BLaER1 (cell line): ENCODE measurements at regions not wholly inside any gene's neighbourhood (a gene's known extent, or its start where the extent isn't known, plus 50 kb on each side); places are given as distances from the start of the nearest gene placed in this dataset.

Experiments used
- H3K27ac ChIP-seq: shearing (Covaris generic); formaldehyde crosslinking; 2 replicates; pipeline ENCODE4 v1.8.1; 2022
- H3K27me3 ChIP-seq: shearing (Covaris generic); formaldehyde crosslinking; 2 replicates; pipeline ENCODE4 v1.8.1; 2022
- H3K36me3 ChIP-seq: shearing (Covaris generic); formaldehyde crosslinking; 2 replicates; pipeline ENCODE4 v1.8.1; 2022
- H3K4me1 ChIP-seq: shearing (Covaris generic); formaldehyde crosslinking; 2 replicates; pipeline ENCODE4 v1.8.1; 2022
- H3K4me2 ChIP-seq: shearing (Covaris generic); formaldehyde crosslinking; 2 replicates; pipeline ENCODE4 v1.8.1; 2022
- H3K4me3 ChIP-seq: shearing (Covaris generic); formaldehyde crosslinking; 2 replicates; pipeline ENCODE4 v1.8.1; 2022
- H3K9ac ChIP-seq: shearing (Covaris generic); formaldehyde crosslinking; 2 replicates; pipeline ENCODE4 v1.8.1; 2022
- H3K9me3 ChIP-seq: shearing (Covaris generic); formaldehyde crosslinking; 2 replicates; pipeline ENCODE4 v1.8.1; 2022
- H4K20me1 ChIP-seq: shearing (Covaris generic); formaldehyde crosslinking; 2 replicates; pipeline ENCODE4 v1.8.1; 2022
- Cebpa-rat ChIP-seq: shearing (Covaris generic); IDR thresholded peaks from 2 replicates; pipeline ENCODE4 v1.8.1; 2022

- TF ChIP-seq Cebpa-rat, result no peak
Measured at GRCh38 chr20:52401431-52401830, 209.9 kb upstream of the ZFP64 start.

GRCh38 chr20:52399352-52399751 lies 207.8 kb upstream of the ZFP64 start:
- H3K9me3 ChIP-seq, result no peaks in the 10 kb centered on the region
- no peak overlapping the region for H3K4me2 ChIP-seq
- no peaks in the 10 kb centered on the region for H3K36me3 ChIP-seq
- H3K27me3 ChIP-seq, result no peaks in the 10 kb centered on the region
- no peak overlapping the region for H3K4me3 ChIP-seq
- no peak for TF ChIP-seq Cebpa-rat
- H4K20me1 ChIP-seq, result no peaks in the 10 kb centered on the region
- no peak overlapping the region for H3K9ac ChIP-seq
- H3K27ac ChIP-seq, result no peak overlapping the region
- no peaks in the 10 kb centered on the region for H3K4me1 ChIP-seq

More at GRCh38 chr20:52401431-52401830, 209.9 kb upstream of the ZFP64 start:
- H3K9ac ChIP-seq, result no peak overlapping the region
- H3K36me3 ChIP-seq, result no peaks in the 10 kb centered on the region
- no peaks in the 10 kb centered on the region for H3K27me3 ChIP-seq
- peaks cover 13% of the 10 kb centered on the region; the same call in 1 of the 2 replicates for H3K4me1 ChIP-seq
- no peak overlapping the region for H3K27ac ChIP-seq
- no peaks in the 10 kb centered on the region for H3K9me3 ChIP-seq
- H3K4me3 ChIP-seq, result no peak overlapping the region
- H4K20me1 ChIP-seq, result no peaks in the 10 kb centered on the region
- no peak overlapping the region for H3K4me2 ChIP-seq

- H3K4me2 ChIP-seq, result no peak overlapping the region
- no peaks in the 10 kb centered on the region for H3K36me3 ChIP-seq
- no peaks in the 10 kb centered on the region for H3K27me3 ChIP-seq
- no peaks in the 10 kb centered on the region for H3K4me1 ChIP-seq
- no peak overlapping the region for H3K27ac ChIP-seq
- no peak for TF ChIP-seq Cebpa-rat
- no peak overlapping the region for H3K9ac ChIP-seq
- H3K9me3 ChIP-seq, result no peaks in the 10 kb centered on the region
- H3K4me3 ChIP-seq, result no peak overlapping the region
- H4K20me1 ChIP-seq, result no peaks in the 10 kb centered on the region
Measured at GRCh38 chr20:52389606-52390005, 198.0 kb upstream of the ZFP64 start.

- H3K4me2 ChIP-seq, result no peak overlapping the region
- TF ChIP-seq Cebpa-rat, result no peak
- no peaks in the 10 kb centered on the region for H3K4me1 ChIP-seq
- H3K27ac ChIP-seq, result no peak overlapping the region
- no peaks in the 10 kb centered on the region for H3K36me3 ChIP-seq
- H3K9me3 ChIP-seq, result peaks cover 4% of the 10 kb centered on the region; the same call in 1 of the 2 replicates
- no peak overlapping the region for H3K4me3 ChIP-seq
- no peaks in the 10 kb centered on the region for H3K27me3 ChIP-seq
- no peaks in the 10 kb centered on the region for H4K20me1 ChIP-seq
- no peak overlapping the region for H3K9ac ChIP-seq
Measured at GRCh38 chr20:52383995-52384621, 192.5 kb upstream of the ZFP64 start.

- Histone ChIP-seq H3K36me3 (no peaks in the 10 kb centered on the region), H3K4me3 (no peak overlapping the region)
- no peak for TF ChIP-seq Cebpa-rat
Measured at GRCh38 chr20:52382933-52383332, 191.4 kb upstream of the ZFP64 start.

GRCh38 chr20:52379723-52380336 lies 188.3 kb upstream of the ZFP64 start:
- no peaks in the 10 kb centered on the region for H3K36me3 ChIP-seq
- no peak overlapping the region for H3K9ac ChIP-seq
- no peaks in the 10 kb centered on the region for H3K4me1 ChIP-seq
- H3K4me3 ChIP-seq, result no peak overlapping the region
- H3K27me3 ChIP-seq, result no peaks in the 10 kb centered on the region
- no peak overlapping the region for H3K4me2 ChIP-seq
- TF ChIP-seq Cebpa-rat, result no peak
- H3K9me3 ChIP-seq, result peaks cover 4% of the 10 kb centered on the region; the same call in 1 of the 2 replicates
- H3K27ac ChIP-seq, result no peak overlapping the region
- H4K20me1 ChIP-seq, result no peaks in the 10 kb centered on the region

More at GRCh38 chr20:52382933-52383332, 191.4 kb upstream of the ZFP64 start:
- Histone ChIP-seq H3K27ac (no peak overlapping the region), H3K4me1 (no peaks in the 10 kb centered on the region), H3K9me3 (peaks cover 4% of the 10 kb centered on the region; the same call in 1 of the 2 replicates), H3K4me2 (no peak overlapping the region), H4K20me1 (no peaks in the 10 kb centered on the region), H3K27me3 (no peaks in the 10 kb centered on the region), H3K9ac (no peak overlapping the region)

GRCh38 chr20:52372169-52372568 lies 180.6 kb upstream of the ZFP64 start:
- H3K27ac ChIP-seq, result no peak overlapping the region
- no peaks in the 10 kb centered on the region for H4K20me1 ChIP-seq
- H3K36me3 ChIP-seq, result no peaks in the 10 kb centered on the region
- H3K4me2 ChIP-seq, result no peak overlapping the region
- TF ChIP-seq Cebpa-rat, result no peak
- no peaks in the 10 kb centered on the region for H3K27me3 ChIP-seq
- no peaks in the 10 kb centered on the region; the same call in 1 of the 2 replicates for H3K9me3 ChIP-seq
- H3K4me3 ChIP-seq, result no peak overlapping the region
- no peaks in the 10 kb centered on the region for H3K4me1 ChIP-seq
- no peak overlapping the region for H3K9ac ChIP-seq

- Histone ChIP-seq H3K27ac (no peak overlapping the region), H4K20me1 (no peaks in the 10 kb centered on the region), H3K9me3 (no peaks in the 10 kb centered on the region; the same call in 1 of the 2 replicates), H3K27me3 (no peaks in the 10 kb centered on the region), H3K4me3 (no peak overlapping the region), H3K36me3 (no peaks in the 10 kb centered on the region), H3K4me2 (no peak overlapping the region), H3K4me1 (peaks cover 9% of the 10 kb centered on the region), H3K9ac (no peak overlapping the region)
- no peak for TF ChIP-seq Cebpa-rat
Measured at GRCh38 chr20:52365688-52366087, 174.1 kb upstream of the ZFP64 start.

- peaks cover 9% of the 10 kb centered on the region for H3K4me1 ChIP-seq
- H3K36me3 ChIP-seq, result no peaks in the 10 kb centered on the region
- no peaks in the 10 kb centered on the region for H3K9me3 ChIP-seq
Measured at GRCh38 chr20:52364405-52364804, 172.8 kb upstream of the ZFP64 start.

GRCh38 chr20:52361650-52362049 lies 170.1 kb upstream of the ZFP64 start:
- Histone ChIP-seq H3K36me3 (no peaks in the 10 kb centered on the region), H3K27ac (no peak overlapping the region), H3K9ac (no peak overlapping the region), H3K4me1 (peaks cover 9% of the 10 kb centered on the region), H3K4me3 (no peak overlapping the region), H3K9me3 (no peaks in the 10 kb centered on the region), H3K27me3 (no peaks in the 10 kb centered on the region), H4K20me1 (no peaks in the 10 kb centered on the region), H3K4me2 (no peak overlapping the region)
- no peak for TF ChIP-seq Cebpa-rat

More at GRCh38 chr20:52364405-52364804, 172.8 kb upstream of the ZFP64 start:
- no peak overlapping the region for H3K9ac ChIP-seq
- no peak overlapping the region for H3K27ac ChIP-seq
- H3K4me2 ChIP-seq, result peak overlapping the region; percentile 31; the same call in 1 of the 2 replicates
- H3K4me3 ChIP-seq, result no peak overlapping the region
- H4K20me1 ChIP-seq, result no peaks in the 10 kb centered on the region
- no peak for TF ChIP-seq Cebpa-rat
- no peaks in the 10 kb centered on the region for H3K27me3 ChIP-seq
